ENCODE measurements at regions not wholly inside any gene's neighbourhood (a gene's known extent, or its start where the extent isn't known, plus 50 kb on each side); places are given as distances from the start of the nearest gene placed in this dataset.

GRCh38 chr2:65868177-65868576, 435.8 kb upstream of the SPRED2 start:
- Histone ChIP-seq H3K4me1 (ENCODE audit: control insufficient read depth in 1 of 2, low read depth in 2 of 2) (no peaks in the 10 kb centered on the region), H3K27ac (no peak overlapping the region), H3K27me3 (replicated peaks; ENCODE audit: insufficient read depth) (no peaks in the 10 kb centered on the region), H3K9me3 (no peaks in the 10 kb centered on the region), H3K4me3 (no peak overlapping the region), H3K36me3 (no peaks in the 10 kb centered on the region)
- DNase-seq (ENCODE audit: low spot score) (no peak), ATAC-seq (ENCODE audit: insufficient number of reproducible peaks, low FRiP score, low read depth) (no peak)
- no peak for TF ChIP-seq CTCF (IDR thresholded peaks at IDR 0.05)

- no peak overlapping the region for H3K4me3 ChIP-seq
- ATAC-seq (ENCODE audit: insufficient number of reproducible peaks, low FRiP score, low read depth) = no peak
- H3K27ac ChIP-seq = no peak overlapping the region
- H3K27me3 ChIP-seq (replicated peaks; ENCODE audit: insufficient read depth) = no peaks in the 10 kb centered on the region
- no peaks in the 10 kb centered on the region for H3K9me3 ChIP-seq
- H3K4me1 ChIP-seq (ENCODE audit: control insufficient read depth in 1 of 2, low read depth in 2 of 2) = no peaks in the 10 kb centered on the region
- H3K36me3 ChIP-seq = no peaks in the 10 kb centered on the region
- TF ChIP-seq CTCF (IDR thresholded peaks at IDR 0.05) = no peak
- DNase-seq (ENCODE audit: low spot score) = no peak
Observed at GRCh38 chr2:65867446-65867845, 435.0 kb upstream of the SPRED2 start.

- H3K4me1 ChIP-seq (ENCODE audit: control insufficient read depth in 1 of 2, low read depth in 2 of 2) = no peaks in the 10 kb centered on the region
- no peak overlapping the region for H3K4me3 ChIP-seq
- ATAC-seq (ENCODE audit: insufficient number of reproducible peaks, low FRiP score, low read depth) = no peak
- no peak for TF ChIP-seq CTCF (IDR thresholded peaks at IDR 0.05)
- no peaks in the 10 kb centered on the region for H3K9me3 ChIP-seq
- H3K36me3 ChIP-seq = no peaks in the 10 kb centered on the region
- H3K27ac ChIP-seq = no peak overlapping the region
- no peak for DNase-seq (ENCODE audit: low spot score)
- no peaks in the 10 kb centered on the region for H3K27me3 ChIP-seq (replicated peaks; ENCODE audit: insufficient read depth)
Observed at GRCh38 chr2:65866148-65866547, 433.7 kb upstream of the SPRED2 start.

GRCh38 chr2:65864619-65865018, 432.2 kb upstream of the SPRED2 start:
- no peak for DNase-seq (ENCODE audit: low spot score)
- Histone ChIP-seq H3K27ac (no peak overlapping the region), H3K4me1 (ENCODE audit: control insufficient read depth in 1 of 2, low read depth in 2 of 2) (no peaks in the 10 kb centered on the region), H3K36me3 (no peaks in the 10 kb centered on the region), H3K4me3 (no peak overlapping the region), H3K9me3 (no peaks in the 10 kb centered on the region), H3K27me3 (replicated peaks; ENCODE audit: insufficient read depth) (no peaks in the 10 kb centered on the region)
- ATAC-seq (ENCODE audit: insufficient number of reproducible peaks, low FRiP score, low read depth) = no peak
- TF ChIP-seq CTCF (IDR thresholded peaks at IDR 0.05) = no peak

- H3K36me3 ChIP-seq = no peaks in the 10 kb centered on the region
- no peaks in the 10 kb centered on the region for H3K27me3 ChIP-seq (replicated peaks; ENCODE audit: insufficient read depth)
- ATAC-seq (ENCODE audit: insufficient number of reproducible peaks, low FRiP score, low read depth) = no peak
- H3K4me3 ChIP-seq = no peak overlapping the region
- no peak overlapping the region for H3K27ac ChIP-seq
- DNase-seq (ENCODE audit: low spot score) = no peak
- H3K9me3 ChIP-seq = no peaks in the 10 kb centered on the region
- no peaks in the 10 kb centered on the region for H3K4me1 ChIP-seq (ENCODE audit: control insufficient read depth in 1 of 2, low read depth in 2 of 2)
- no peak for TF ChIP-seq CTCF (IDR thresholded peaks at IDR 0.05)
Observed at GRCh38 chr2:65863713-65864112, 431.3 kb upstream of the SPRED2 start.
